ENCODE measurements at regions not wholly inside any gene's neighbourhood (a gene's known extent, or its start where the extent isn't known, plus 50 kb on each side); places are given as distances from the start of the nearest gene placed in this dataset.
A peak's percentile ranks its signal among the peaks of the same experiment; 100 is the strongest.

DNA sequence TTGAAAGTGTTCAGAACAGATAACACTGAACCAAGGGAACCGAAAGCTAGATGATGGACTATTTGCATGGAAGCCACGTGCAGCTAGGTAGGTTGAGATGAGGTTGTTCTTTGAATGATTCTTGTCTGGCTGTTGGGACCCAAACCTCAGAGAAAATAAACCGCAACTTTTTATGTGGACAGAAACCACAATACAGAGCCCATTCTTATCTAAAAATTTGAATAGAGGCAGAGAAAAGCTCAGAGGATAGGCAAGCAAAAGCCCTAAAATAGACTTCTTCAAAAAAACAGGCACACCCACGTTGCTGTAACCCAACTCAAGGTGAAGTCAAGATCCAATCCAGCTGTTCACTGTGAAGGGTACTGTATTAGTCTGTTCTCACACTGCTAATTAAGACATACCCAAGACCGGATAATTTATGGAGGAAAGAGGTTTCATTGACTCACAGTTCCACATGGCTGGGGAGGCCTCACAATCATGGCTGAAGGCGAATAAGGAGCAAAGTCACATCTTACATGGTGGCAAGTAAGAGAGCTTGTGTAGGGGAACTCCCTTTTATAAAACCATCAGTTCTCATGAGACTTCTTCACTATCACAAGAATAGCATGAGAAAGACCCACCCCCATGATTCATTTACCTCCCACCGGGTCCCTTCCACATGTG, 353.8 kb downstream of the AACS start:
- ATAC-seq (no peak), DNase-seq (ENCODE audit: low spot score) (no peak)
- H3K4me1 Mint-ChIP-seq, result peaks cover 18% of the 10 kb centered on the region
- H3K27me3 Mint-ChIP-seq (ENCODE audit: insufficient read depth, low read depth, poor library complexity), result no peaks in the 10 kb centered on the region
- H3K36me3 ChIP-seq (ENCODE audit: insufficient read depth), result no peaks in the 10 kb centered on the region
- no peaks in the 10 kb centered on the region for H3K27me3 ChIP-seq (ENCODE audit: insufficient read depth)
- H3K4me3 Mint-ChIP-seq, result no peak overlapping the region
- H3K36me3 Mint-ChIP-seq (ENCODE audit: low read depth), result peaks cover 72% of the 10 kb centered on the region
- H3K4me3 ChIP-seq, result no peak overlapping the region
- H2AFZ ChIP-seq, result no peak overlapping the region
- no peaks in the 10 kb centered on the region; the same call in 1 of the 2 replicates for H4K20me1 ChIP-seq (replicated peaks; ENCODE audit: insufficient read depth)
- H3K27ac Mint-ChIP-seq, result no peak overlapping the region
- H3K4me2 ChIP-seq, result no peak overlapping the region
- TF ChIP-seq CREB1 (CRISPR knock-in tag; IDR thresholded peaks at IDR 0.05; ENCODE audit: low read depth) (no peak), EZH2 (IDR thresholded peaks at IDR 0.05; ENCODE audit: low read depth, unreplicated experiment) (no peak), ETS1 (IDR thresholded peaks at IDR 0.05) (no peak), ZNF331 (CRISPR knock-in tag; IDR thresholded peaks at IDR 0.05; ENCODE audit: low read depth) (no peak), STAT1 (IDR thresholded peaks at IDR 0.05; ENCODE audit: unreplicated experiment) (no peak), EZH2phosphoT487 (IDR thresholded peaks at IDR 0.05; ENCODE audit: unreplicated experiment) (no peak), JUNB (IDR thresholded peaks at IDR 0.05; ENCODE audit: unreplicated experiment) (no peak)
- H3K27ac ChIP-seq (ENCODE audit: low read depth), result no peak overlapping the region
- H3K9me3 Mint-ChIP-seq, result peaks cover 24% of the 10 kb centered on the region
- no peaks in the 10 kb centered on the region for H3K79me2 ChIP-seq (replicated peaks; ENCODE audit: insufficient read depth)
- peaks cover 6% of the 10 kb centered on the region; the same call in 1 of the 2 replicates for H3K4me1 ChIP-seq (ENCODE audit: insufficient read depth)
- H3K9me2 ChIP-seq (ENCODE audit: insufficient read depth), result peaks cover 8% of the 10 kb centered on the region; the same call in 1 of the 2 replicates
- no peaks in the 10 kb centered on the region for H3F3A ChIP-seq (replicated peaks; ENCODE audit: low read depth)

DNA sequence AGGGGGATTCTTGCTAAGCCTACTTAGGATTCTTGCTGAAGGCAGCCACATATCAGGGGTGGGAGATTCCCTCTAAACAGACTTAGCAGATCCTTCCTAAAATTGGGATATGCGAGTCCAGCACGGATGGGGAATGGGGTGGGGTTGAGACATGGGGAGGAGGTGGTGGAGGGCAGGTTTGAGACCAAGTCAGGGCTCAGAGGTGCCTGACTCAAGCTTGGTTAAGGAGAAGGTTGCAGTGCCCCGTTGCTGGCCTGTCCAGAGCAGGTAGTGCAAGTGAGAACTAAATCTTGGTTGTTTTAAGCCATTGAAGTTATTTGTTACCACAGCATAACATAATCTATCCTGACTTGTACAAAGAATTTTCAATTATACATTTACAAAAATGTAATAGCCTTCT, 359.7 kb downstream of the AACS start:
- no peaks in the 10 kb centered on the region for H3K27me3 ChIP-seq (ENCODE audit: insufficient read depth)
- peaks cover 8% of the 10 kb centered on the region; the same call in 1 of the 2 replicates for H3K9me2 ChIP-seq (ENCODE audit: insufficient read depth)
- Mint-ChIP-seq H3K9me3 (peaks cover 13% of the 10 kb centered on the region), H3K4me3 (no peak overlapping the region), H3K4me1 (peaks cover 28% of the 10 kb centered on the region; the same call in 2 of the 3 replicates), H3K36me3 (ENCODE audit: low read depth) (peaks cover 23% of the 10 kb centered on the region), H3K27me3 (ENCODE audit: insufficient read depth, low read depth, poor library complexity) (peaks cover 3% of the 10 kb centered on the region), H3K27ac (no peak overlapping the region)
- H3K4me3 ChIP-seq, result no peak overlapping the region
- DNase-seq (ENCODE audit: low spot score), result peak; percentile 30
- H3K36me3 ChIP-seq (ENCODE audit: insufficient read depth), result no peaks in the 10 kb centered on the region
- no peak overlapping the region for H3K4me2 ChIP-seq
- no peaks in the 10 kb centered on the region for H3F3A ChIP-seq (replicated peaks; ENCODE audit: low read depth)
- H4K20me1 ChIP-seq (replicated peaks; ENCODE audit: insufficient read depth), result no peaks in the 10 kb centered on the region; the same call in 1 of the 2 replicates
- H2AFZ ChIP-seq, result no peak overlapping the region
- H3K79me2 ChIP-seq (replicated peaks; ENCODE audit: insufficient read depth), result peaks cover 3% of the 10 kb centered on the region; the same call in 1 of the 2 replicates
- ATAC-seq, result peak; percentile 82
- H3K27ac ChIP-seq (ENCODE audit: low read depth), result no peak overlapping the region
- peaks cover 6% of the 10 kb centered on the region; the same call in 1 of the 2 replicates for H3K4me1 ChIP-seq (ENCODE audit: insufficient read depth)
- no peak for TF ChIP-seq JUNB (IDR thresholded peaks at IDR 0.05; ENCODE audit: unreplicated experiment)
- TF ChIP-seq, protein P1, sequence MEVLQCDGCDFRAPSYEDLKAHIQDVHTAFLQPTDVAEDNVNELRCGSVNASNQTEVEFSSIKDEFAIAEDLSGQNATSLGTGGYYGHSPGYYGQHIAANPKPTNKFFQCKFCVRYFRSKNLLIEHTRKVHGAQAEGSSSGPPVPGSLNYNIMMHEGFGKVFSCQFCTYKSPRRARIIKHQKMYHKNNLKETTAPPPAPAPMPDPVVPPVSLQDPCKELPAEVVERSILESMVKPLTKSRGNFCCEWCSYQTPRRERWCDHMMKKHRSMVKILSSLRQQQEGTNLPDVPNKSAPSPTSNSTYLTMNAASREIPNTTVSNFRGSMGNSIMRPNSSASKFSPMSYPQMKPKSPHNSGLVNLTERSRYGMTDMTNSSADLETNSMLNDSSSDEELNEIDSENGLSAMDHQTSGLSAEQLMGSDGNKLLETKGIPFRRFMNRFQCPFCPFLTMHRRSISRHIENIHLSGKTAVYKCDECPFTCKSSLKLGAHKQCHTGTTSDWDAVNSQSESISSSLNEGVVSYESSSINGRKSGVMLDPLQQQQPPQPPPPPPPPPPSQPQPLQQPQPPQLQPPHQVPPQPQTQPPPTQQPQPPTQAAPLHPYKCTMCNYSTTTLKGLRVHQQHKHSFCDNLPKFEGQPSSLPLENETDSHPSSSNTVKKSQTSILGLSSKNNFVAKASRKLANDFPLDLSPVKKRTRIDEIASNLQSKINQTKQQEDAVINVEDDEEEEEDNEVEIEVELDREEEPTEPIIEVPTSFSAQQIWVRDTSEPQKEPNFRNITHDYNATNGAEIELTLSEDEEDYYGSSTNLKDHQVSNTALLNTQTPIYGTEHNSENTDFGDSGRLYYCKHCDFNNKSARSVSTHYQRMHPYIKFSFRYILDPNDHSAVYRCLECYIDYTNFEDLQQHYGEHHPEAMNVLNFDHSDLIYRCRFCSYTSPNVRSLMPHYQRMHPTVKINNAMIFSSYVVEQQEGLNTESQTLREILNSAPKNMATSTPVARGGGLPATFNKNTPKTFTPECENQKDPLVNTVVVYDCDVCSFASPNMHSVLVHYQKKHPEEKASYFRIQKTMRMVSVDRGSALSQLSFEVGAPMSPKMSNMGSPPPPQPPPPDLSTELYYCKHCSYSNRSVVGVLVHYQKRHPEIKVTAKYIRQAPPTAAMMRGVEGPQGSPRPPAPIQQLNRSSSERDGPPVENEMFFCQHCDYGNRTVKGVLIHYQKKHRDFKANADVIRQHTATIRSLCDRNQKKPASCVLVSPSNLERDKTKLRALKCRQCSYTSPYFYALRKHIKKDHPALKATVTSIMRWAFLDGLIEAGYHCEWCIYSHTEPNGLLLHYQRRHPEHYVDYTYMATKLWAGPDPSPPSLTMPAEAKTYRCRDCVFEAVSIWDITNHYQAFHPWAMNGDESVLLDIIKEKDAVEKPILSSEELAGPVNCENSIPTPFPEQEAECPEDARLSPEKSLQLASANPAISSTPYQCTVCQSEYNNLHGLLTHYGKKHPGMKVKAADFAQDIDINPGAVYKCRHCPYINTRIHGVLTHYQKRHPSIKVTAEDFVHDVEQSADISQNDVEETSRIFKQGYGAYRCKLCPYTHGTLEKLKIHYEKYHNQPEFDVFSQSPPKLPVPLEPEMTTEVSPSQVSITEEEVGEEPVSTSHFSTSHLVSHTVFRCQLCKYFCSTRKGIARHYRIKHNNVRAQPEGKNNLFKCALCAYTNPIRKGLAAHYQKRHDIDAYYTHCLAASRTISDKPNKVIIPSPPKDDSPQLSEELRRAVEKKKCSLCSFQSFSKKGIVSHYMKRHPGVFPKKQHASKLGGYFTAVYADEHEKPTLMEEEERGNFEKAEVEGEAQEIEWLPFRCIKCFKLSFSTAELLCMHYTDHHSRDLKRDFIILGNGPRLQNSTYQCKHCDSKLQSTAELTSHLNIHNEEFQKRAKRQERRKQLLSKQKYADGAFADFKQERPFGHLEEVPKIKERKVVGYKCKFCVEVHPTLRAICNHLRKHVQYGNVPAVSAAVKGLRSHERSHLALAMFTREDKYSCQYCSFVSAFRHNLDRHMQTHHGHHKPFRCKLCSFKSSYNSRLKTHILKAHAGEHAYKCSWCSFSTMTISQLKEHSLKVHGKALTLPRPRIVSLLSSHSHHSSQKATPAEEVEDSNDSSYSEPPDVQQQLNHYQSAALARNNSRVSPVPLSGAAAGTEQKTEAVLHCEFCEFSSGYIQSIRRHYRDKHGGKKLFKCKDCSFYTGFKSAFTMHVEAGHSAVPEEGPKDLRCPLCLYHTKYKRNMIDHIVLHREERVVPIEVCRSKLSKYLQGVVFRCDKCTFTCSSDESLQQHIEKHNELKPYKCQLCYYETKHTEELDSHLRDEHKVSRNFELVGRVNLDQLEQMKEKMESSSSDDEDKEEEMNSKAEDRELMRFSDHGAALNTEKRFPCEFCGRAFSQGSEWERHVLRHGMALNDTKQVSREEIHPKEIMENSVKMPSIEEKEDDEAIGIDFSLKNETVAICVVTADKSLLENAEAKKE (CRISPR knock-in tag; IDR thresholded peaks at IDR 0.05), result no peak
- no peak for TF ChIP-seq CREB1 (CRISPR knock-in tag; IDR thresholded peaks at IDR 0.05; ENCODE audit: low read depth)
- TF ChIP-seq POLR2AphosphoS5 (IDR thresholded peaks at IDR 0.05; ENCODE audit: low read depth), result no peak
- TF ChIP-seq NANOG (IDR thresholded peaks at IDR 0.05; ENCODE audit: borderline replicate concordance), result no peak
- TF ChIP-seq, protein P2, sequence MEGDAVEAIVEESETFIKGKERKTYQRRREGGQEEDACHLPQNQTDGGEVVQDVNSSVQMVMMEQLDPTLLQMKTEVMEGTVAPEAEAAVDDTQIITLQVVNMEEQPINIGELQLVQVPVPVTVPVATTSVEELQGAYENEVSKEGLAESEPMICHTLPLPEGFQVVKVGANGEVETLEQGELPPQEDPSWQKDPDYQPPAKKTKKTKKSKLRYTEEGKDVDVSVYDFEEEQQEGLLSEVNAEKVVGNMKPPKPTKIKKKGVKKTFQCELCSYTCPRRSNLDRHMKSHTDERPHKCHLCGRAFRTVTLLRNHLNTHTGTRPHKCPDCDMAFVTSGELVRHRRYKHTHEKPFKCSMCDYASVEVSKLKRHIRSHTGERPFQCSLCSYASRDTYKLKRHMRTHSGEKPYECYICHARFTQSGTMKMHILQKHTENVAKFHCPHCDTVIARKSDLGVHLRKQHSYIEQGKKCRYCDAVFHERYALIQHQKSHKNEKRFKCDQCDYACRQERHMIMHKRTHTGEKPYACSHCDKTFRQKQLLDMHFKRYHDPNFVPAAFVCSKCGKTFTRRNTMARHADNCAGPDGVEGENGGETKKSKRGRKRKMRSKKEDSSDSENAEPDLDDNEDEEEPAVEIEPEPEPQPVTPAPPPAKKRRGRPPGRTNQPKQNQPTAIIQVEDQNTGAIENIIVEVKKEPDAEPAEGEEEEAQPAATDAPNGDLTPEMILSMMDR (conservative IDR thresholded peaks at IDR 0.05; ENCODE audit: low read depth in 2 of 2), result no peak
- TF ChIP-seq EZH2 (IDR thresholded peaks at IDR 0.05; ENCODE audit: low read depth, unreplicated experiment), result no peak
- TF ChIP-seq EZH2phosphoT487 (IDR thresholded peaks at IDR 0.05; ENCODE audit: unreplicated experiment), result no peak
- no peak for TF ChIP-seq STAT1 (IDR thresholded peaks at IDR 0.05; ENCODE audit: unreplicated experiment)
